ENCODE measurements at regions not wholly inside any gene's neighbourhood (a gene's known extent, or its start where the extent isn't known, plus 50 kb on each side); places are given as distances from the start of the nearest gene placed in this dataset.

GRCh38 chr2:180175736-180176135 is 168.6 kb upstream of the CWC22 start:
- Mint-ChIP-seq H3K9me3 (ENCODE audit: unreplicated experiment) (peaks cover 4% of the 10 kb centered on the region), H3K4me3 (ENCODE audit: unreplicated experiment) (no peak overlapping the region)
- no peak for TF ChIP-seq CTCF (IDR thresholded peaks at IDR 0.05)

GRCh38 chr2:180174580-180174979 is 167.5 kb upstream of the CWC22 start:
- Mint-ChIP-seq H3K9me3 (ENCODE audit: unreplicated experiment) (peaks cover 9% of the 10 kb centered on the region), H3K27ac (ENCODE audit: unreplicated experiment) (no peak overlapping the region), H3K4me1 (ENCODE audit: unreplicated experiment) (no peaks in the 10 kb centered on the region), H3K4me3 (ENCODE audit: unreplicated experiment) (no peak overlapping the region), H3K27me3 (ENCODE audit: unreplicated experiment) (no peaks in the 10 kb centered on the region), H3K36me3 (ENCODE audit: unreplicated experiment) (no peaks in the 10 kb centered on the region)
- TF ChIP-seq CTCF (IDR thresholded peaks at IDR 0.05), result no peak
- DNase-seq (ENCODE audit: extremely low spot score, unreplicated experiment), result no peak

More at GRCh38 chr2:180175736-180176135, 168.6 kb upstream of the CWC22 start:
- Mint-ChIP-seq H3K4me1 (ENCODE audit: unreplicated experiment) (no peaks in the 10 kb centered on the region), H3K27ac (ENCODE audit: unreplicated experiment) (no peak overlapping the region), H3K27me3 (ENCODE audit: unreplicated experiment) (no peaks in the 10 kb centered on the region), H3K36me3 (ENCODE audit: unreplicated experiment) (no peaks in the 10 kb centered on the region)
- DNase-seq (ENCODE audit: extremely low spot score, unreplicated experiment), result no peak

- Mint-ChIP-seq H3K4me1 (ENCODE audit: unreplicated experiment) (no peaks in the 10 kb centered on the region), H3K9me3 (ENCODE audit: unreplicated experiment) (peaks cover 16% of the 10 kb centered on the region), H3K4me3 (ENCODE audit: unreplicated experiment) (no peak overlapping the region), H3K36me3 (ENCODE audit: unreplicated experiment) (no peaks in the 10 kb centered on the region), H3K27me3 (ENCODE audit: unreplicated experiment) (no peaks in the 10 kb centered on the region), H3K27ac (ENCODE audit: unreplicated experiment) (no peak overlapping the region)
- no peak for DNase-seq (ENCODE audit: extremely low spot score, unreplicated experiment)
- TF ChIP-seq CTCF (IDR thresholded peaks at IDR 0.05), result no peak
These were observed 162.4 kb upstream of the CWC22 start for GRCh38 chr2:180169474-180169873.

- H3K9me3 Mint-ChIP-seq (ENCODE audit: unreplicated experiment), result no peaks in the 10 kb centered on the region
- H3K36me3 Mint-ChIP-seq (ENCODE audit: unreplicated experiment), result no peaks in the 10 kb centered on the region
- no peaks in the 10 kb centered on the region for H3K4me1 Mint-ChIP-seq (ENCODE audit: unreplicated experiment)
- TF ChIP-seq CTCF (IDR thresholded peaks at IDR 0.05), result no peak
- H3K4me3 Mint-ChIP-seq (ENCODE audit: unreplicated experiment), result no peak overlapping the region
- H3K27me3 Mint-ChIP-seq (ENCODE audit: unreplicated experiment), result no peaks in the 10 kb centered on the region
- no peak overlapping the region for H3K27ac Mint-ChIP-seq (ENCODE audit: unreplicated experiment)
- no peak for DNase-seq (ENCODE audit: extremely low spot score, unreplicated experiment)
These were observed 154.3 kb upstream of the CWC22 start for GRCh38 chr2:180161415-180161814.

GRCh38 chr2:180159921-180160320 is 152.8 kb upstream of the CWC22 start:
- Mint-ChIP-seq H3K36me3 (ENCODE audit: unreplicated experiment) (no peaks in the 10 kb centered on the region), H3K27me3 (ENCODE audit: unreplicated experiment) (no peaks in the 10 kb centered on the region), H3K9me3 (ENCODE audit: unreplicated experiment) (no peaks in the 10 kb centered on the region), H3K4me3 (ENCODE audit: unreplicated experiment) (no peak overlapping the region), H3K4me1 (ENCODE audit: unreplicated experiment) (no peaks in the 10 kb centered on the region), H3K27ac (ENCODE audit: unreplicated experiment) (no peak overlapping the region)
- TF ChIP-seq CTCF (IDR thresholded peaks at IDR 0.05), result no peak
- no peak for DNase-seq (ENCODE audit: extremely low spot score, unreplicated experiment)

Measured in osteocyte (in vitro differentiated cells).